ENCODE measurements at regions not wholly inside any gene's neighbourhood (a gene's known extent, or its start where the extent isn't known, plus 50 kb on each side); places are given as distances from the start of the nearest gene placed in this dataset.
"Not testable (repeated sequence)": the region's sequence is repeated elsewhere in the genome, so short reads cannot be mapped to it uniquely, and the experiment has no call there.

DNA sequence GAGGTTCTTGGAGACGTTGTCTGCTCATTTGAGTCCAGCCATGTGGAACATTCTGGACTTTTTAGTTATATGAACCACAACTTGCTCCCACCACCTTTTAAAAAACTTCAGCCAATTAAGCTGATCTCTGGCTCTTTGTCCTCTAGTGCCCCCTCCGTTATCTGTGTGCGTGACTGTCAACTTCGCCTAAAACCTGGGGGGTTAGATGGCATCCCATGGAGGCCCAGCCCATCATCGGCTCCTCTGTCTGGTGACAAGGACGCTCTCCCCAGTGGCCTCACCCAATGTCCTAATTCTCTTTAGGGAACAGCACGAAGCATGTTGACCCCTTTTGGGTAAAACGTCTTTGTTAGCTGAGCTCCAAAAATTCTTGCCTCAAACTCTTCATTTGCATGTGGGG lies 341.0 kb upstream of the TNRC6C start:
- no peak overlapping the region for H3K4me3 ChIP-seq (ENCODE audit: low read depth, low read length)
- TF ChIP-seq CTCF (IDR thresholded peaks at IDR 0.05; ENCODE audit: insufficient read depth, low read length, poor library complexity, severe bottlenecking): no peak
- H3K36me3 ChIP-seq (ENCODE audit: control insufficient read depth, insufficient read depth, low read length): no peaks in the 10 kb centered on the region
- DNase-seq (ENCODE audit: low read depth): no peak
- H3K27me3 ChIP-seq (ENCODE audit: control insufficient read depth, insufficient read depth, low read length): peaks cover 2% of the 10 kb centered on the region

DNA sequence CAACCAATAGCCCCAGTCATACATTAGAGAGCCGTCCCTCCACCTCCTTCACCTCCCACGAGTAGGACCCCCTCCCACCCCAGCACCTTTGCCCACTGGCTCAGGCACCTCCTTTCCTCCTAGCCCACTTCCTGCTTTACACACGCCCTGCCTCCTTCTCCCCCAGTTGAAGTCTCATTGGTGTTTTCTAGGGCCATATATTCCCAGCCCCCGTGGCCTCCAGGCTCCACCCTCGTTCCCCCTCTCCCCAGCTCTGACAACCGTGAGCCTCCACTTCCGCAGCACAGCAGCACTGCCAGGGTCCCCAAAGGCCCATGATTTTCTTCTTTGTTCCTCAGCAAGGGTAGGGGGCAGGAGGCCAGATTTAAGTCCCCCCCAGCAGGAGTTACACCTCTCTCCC lies 340.3 kb upstream of the TNRC6C start:
- TF ChIP-seq CTCF (IDR thresholded peaks at IDR 0.05; ENCODE audit: insufficient read depth, low read length, poor library complexity, severe bottlenecking): no peak
- Histone ChIP-seq H3K27me3 (ENCODE audit: control insufficient read depth, insufficient read depth, low read length) (peaks cover 2% of the 10 kb centered on the region), H3K36me3 (ENCODE audit: control insufficient read depth, insufficient read depth, low read length) (no peaks in the 10 kb centered on the region), H3K4me3 (ENCODE audit: low read depth, low read length) (no peak overlapping the region)
- DNase-seq (ENCODE audit: low read depth): no peak

DNA sequence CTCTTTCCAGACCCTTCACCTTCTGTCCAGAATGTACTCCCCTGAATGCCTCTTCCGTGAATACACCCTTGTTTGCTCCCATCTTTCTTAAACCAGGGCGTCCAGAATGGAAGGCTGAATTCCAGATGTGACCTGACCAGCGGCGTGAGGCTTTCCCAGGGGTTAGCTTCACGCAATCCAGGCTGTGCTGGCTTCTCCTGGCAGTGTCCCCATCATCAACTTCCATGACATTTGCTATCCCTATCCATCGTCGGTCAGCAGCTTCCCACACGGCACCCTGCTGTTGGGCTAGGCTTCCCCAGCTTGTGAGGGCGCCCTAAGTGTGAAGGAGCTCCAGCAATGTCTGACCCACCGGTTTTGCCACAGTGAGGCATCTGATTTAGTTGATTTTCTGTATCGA lies 339.8 kb upstream of the TNRC6C start:
- DNase-seq (ENCODE audit: low read depth): no peak
- H3K36me3 ChIP-seq (ENCODE audit: control insufficient read depth, insufficient read depth, low read length): no peaks in the 10 kb centered on the region
- peaks cover under 1% of the 10 kb centered on the region for H3K27me3 ChIP-seq (ENCODE audit: control insufficient read depth, insufficient read depth, low read length)
- no peak overlapping the region for H3K4me3 ChIP-seq (ENCODE audit: low read depth, low read length)
- no peak for TF ChIP-seq CTCF (IDR thresholded peaks at IDR 0.05; ENCODE audit: insufficient read depth, low read length, poor library complexity, severe bottlenecking)

- Histone ChIP-seq H3K27me3 (ENCODE audit: control insufficient read depth, insufficient read depth, low read length) (no peaks in the 10 kb centered on the region), H3K4me3 (ENCODE audit: low read depth, low read length) (no peak overlapping the region), H3K36me3 (ENCODE audit: control insufficient read depth, insufficient read depth, low read length) (no peaks in the 10 kb centered on the region)
- TF ChIP-seq CTCF (IDR thresholded peaks at IDR 0.05; ENCODE audit: insufficient read depth, low read length, poor library complexity, severe bottlenecking): no peak
- no peak for DNase-seq (ENCODE audit: low read depth)
These were observed 339.2 kb upstream of the TNRC6C start for GRCh38 chr17:77619326-77619725.

DNA sequence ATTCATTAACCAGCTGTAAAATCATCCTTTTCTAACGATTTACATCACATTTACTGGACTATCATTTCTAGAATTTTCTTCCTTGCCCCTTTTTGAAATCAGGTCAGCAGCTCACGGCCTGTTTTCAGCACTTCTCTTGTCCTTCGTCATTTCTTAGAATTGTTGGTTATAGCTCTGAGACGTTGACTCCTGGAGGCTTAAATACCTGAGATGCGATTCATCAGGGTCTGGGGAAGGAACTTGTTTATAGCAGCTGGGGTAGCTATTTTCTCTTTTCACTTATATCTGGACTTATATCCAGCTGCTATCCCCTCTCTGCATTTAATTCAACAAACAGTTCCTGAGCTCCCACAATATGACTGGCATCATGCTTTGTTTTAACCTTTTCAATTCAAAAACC lies 338.7 kb upstream of the TNRC6C start:
- no peak for DNase-seq (ENCODE audit: low read depth)
- no peak for TF ChIP-seq CTCF (IDR thresholded peaks at IDR 0.05; ENCODE audit: insufficient read depth, low read length, poor library complexity, severe bottlenecking)
- Histone ChIP-seq H3K36me3 (ENCODE audit: control insufficient read depth, insufficient read depth, low read length) (no peaks in the 10 kb centered on the region), H3K4me3 (ENCODE audit: low read depth, low read length) (no peak overlapping the region), H3K27me3 (ENCODE audit: control insufficient read depth, insufficient read depth, low read length) (no peaks in the 10 kb centered on the region)

GRCh38 chr17:77620282-77620681 lies 338.2 kb upstream of the TNRC6C start:
- Histone ChIP-seq H3K36me3 (ENCODE audit: control insufficient read depth, insufficient read depth, low read length) (no peaks in the 10 kb centered on the region), H3K4me3 (ENCODE audit: low read depth, low read length) (no peak overlapping the region), H3K27me3 (ENCODE audit: control insufficient read depth, insufficient read depth, low read length) (no peaks in the 10 kb centered on the region)
- no peak for TF ChIP-seq CTCF (IDR thresholded peaks at IDR 0.05; ENCODE audit: insufficient read depth, low read length, poor library complexity, severe bottlenecking)
- no peak for DNase-seq (ENCODE audit: low read depth)

GRCh38 chr17:77622084-77622483 lies 336.4 kb upstream of the TNRC6C start:
- not testable (repeated sequence) for H3K4me3 ChIP-seq (ENCODE audit: low read depth, low read length); H3K27me3 ChIP-seq (ENCODE audit: control insufficient read depth, insufficient read depth, low read length); DNase-seq (ENCODE audit: low read depth); H3K36me3 ChIP-seq (ENCODE audit: control insufficient read depth, insufficient read depth, low read length)
